GM19467 (cell line): ENCODE measurements at regions not wholly inside any gene's neighbourhood (a gene's known extent, or its start where the extent isn't known, plus 50 kb on each side); places are given as distances from the start of the nearest gene placed in this dataset.

ENCODE experiments used
- ATAC-seq: cut with Tn5 transposase; IDR thresholded peaks from one replicate; pipeline ENCODE4 v1.9.1; 2021; ENCODE audit warnings: mild to moderate bottlenecking, moderate library complexity; ENCODE audit not compliant: unreplicated experiment

DNA sequence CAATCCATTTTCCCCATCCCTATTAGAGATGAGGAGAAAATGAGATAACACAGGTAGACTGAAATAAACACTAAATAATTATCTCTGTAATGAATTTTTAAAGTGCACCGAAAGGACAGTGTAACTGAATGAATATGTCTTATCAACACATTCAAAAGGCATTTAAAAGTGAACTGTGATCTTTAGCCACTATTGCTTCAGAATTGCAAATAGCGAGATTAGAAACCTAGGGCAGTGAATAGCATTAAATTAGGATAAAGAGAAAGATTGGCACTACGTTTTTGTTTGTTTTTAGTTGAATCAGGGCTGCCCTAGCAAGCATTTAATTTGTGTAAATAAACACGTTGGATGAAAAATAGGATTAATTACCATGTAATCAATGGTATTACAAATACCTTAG lies 537.5 kb downstream of the ELAVL2 start:
- no peak for ATAC-seq

DNA sequence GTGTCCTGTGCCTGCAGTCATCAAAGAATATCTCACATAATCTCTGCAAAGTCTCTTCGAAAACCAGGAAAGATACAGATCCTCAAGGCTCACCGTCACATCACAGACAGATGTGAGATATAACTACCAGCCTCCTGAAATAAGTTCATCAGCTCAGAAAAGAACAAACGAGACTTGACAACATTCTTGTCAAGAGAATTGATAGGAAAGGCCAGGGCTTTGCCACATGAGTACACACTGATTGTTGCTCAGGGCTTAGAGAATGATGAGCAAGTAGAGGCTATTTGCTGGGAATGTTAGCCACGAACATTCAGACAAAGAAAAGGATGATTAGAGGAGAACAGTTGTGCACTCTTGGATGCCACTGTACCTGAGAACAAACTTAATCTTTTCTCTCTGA lies 535.1 kb downstream of the ELAVL2 start:
- no peak for ATAC-seq

DNA sequence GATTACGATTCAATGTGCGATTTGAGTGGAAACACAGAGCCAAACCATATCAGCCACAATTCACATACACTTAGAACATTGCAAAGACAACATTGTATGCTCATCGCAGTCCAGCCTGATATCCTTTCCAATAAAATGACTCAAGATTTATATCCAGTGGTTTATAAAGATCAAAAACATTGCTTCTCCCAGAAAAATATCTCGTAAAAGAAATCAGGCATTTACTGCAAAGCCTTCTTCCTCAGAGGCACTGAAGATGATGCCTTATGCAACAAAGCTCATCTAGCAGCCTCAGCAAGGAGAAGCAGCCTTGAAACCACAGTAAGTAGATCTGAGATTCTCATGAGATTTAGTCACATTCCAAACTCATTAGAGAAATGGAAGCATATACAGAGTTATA lies 523.8 kb downstream of the ELAVL2 start:
- ATAC-seq: no peak

DNA sequence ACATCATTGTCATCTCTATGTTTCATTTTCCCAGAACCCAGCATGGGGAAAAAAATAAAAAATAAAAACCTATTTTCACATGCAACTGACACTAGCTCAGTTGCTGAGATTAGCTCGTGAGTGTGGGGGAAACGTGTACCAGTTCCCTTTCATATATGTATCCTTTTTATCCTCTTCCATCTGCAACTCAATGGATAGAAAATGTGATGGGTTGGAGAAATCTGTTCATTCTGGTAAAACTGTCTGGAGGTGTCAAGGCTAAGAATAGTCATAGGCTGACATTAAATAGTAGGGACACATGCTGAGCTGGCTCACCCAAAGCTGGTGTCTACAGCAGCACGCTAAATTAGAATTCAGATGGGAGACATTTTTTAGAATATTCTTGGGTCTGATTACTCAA lies 519.3 kb downstream of the ELAVL2 start:
- no peak for ATAC-seq

DNA sequence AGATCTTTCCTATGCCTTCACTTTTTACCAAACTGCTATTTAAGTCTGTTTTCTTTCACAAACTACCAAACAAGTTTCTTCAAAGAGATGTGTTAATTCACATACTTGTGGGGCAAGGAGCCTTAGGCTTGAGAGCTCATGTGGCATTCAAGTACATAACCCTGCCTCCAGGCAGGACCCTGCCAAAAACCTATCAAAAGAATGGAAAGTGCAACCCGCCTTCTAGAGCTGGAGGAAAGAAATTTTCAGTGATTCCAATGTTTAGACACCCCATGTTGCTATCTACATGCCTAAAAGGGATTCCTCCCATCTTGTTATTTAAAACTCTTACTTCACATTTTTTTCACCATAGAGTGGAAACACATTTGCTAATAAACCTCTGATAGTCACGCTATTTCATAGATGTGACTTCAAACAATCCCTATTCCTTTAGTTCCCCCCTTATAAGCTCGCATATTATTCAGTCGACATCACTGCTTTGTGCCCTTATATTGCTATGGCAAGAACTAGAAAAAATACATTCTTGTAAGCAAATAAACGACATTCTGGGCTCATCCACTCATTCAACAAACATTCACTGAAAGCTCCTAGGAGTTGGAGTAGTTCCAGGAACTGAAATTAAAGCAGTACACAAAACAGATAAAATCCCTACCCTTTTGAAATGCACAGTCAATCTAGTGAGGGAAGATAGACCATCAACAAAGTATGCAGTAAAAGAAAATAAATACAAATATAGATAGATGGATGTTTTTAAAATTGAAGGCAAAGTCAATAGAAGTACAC lies 518.1 kb downstream of the ELAVL2 start:
- ATAC-seq: no peak

DNA sequence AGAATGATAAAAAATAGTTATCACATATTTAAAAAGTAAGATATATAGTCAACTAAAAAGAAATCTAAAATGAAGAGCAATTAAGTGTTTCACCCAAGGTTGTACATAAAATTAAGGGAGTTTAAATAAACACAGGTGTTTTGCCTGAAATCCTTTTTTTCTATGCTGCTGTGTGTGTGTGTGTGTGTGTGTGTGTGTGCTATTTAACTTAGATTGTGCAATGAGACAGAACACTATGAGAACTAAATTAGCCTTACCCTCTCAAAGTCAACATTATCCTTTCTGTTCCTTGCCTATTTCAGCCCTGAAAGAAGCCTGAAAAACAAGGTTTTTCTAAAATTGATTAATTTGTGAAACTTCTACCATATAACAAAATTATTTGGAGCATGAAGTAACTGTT lies 516.2 kb downstream of the ELAVL2 start:
- ATAC-seq: no peak

DNA sequence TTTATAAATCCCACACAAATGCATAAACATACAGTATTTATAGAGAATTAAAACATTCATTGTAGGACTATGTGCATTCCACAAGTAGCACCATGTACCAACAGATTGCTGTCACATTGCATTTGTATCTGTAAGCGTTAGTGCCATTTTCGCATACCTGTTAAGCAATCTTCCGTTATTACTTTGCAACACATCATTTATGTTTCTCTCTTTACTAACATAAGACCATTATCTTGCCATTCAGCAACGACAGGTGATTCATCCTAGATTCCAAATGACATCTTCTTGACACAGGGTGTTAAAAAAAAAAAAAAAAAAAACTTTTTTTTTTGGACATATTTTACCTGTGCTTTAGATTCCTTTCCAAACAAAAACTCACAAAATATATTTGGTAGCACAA lies 511.8 kb downstream of the ELAVL2 start:
- no peak for ATAC-seq

DNA sequence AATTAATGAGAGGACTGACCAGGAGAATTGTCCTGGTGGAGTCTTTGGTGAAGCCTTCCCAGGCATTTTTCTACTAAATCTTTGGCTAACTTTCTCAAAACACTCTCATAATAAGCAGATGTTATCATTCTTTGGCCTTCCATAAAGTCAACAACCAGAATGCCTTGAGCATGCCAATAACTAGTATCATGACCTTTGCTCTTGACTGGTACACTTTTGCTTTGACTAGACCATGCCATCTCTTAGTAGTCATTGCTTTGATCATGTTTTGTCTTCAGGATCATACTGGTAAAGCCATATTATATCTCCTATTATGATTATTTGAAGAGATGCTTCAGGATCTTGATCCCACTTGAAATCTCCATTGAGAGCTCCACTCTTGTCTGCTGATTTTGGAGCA lies 506.9 kb downstream of the ELAVL2 start:
- no peak for ATAC-seq

DNA sequence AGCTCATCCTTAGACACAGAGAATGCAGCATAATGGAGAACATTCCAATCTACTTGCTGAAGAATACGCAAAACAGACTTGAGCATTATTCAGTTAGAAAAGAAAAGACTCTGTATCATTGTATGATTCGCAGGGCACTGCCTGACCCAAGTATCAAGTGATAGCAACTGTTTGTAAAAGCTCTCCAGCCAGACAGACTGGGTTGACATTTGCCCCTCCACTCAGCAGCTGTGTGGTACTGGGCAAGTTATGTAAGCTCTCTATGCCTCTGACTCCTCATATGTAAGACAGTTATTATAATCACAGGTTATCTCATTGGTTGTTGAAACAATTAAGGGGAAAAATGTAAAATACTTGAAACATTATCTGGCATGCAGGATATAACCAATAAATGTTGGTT lies 505.0 kb downstream of the ELAVL2 start:
- no peak for ATAC-seq

DNA sequence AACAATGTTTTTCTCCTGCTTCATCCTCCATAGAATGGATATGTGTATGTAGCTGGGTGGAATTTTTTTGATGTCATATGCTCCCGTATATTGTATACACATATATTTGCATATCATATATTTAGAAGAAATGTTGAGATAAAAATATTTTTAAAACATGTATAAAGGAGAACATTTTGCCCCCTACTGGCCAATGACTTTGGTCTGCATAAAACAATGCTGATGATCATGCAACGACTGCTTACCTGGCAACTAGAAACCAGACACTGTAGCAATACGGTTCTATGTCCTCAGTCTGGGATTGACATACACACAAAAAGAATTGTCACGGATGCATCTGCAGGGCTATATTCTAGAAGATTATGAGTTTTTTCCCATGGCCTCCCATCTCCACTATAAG lies 503.6 kb downstream of the ELAVL2 start:
- ATAC-seq: no peak

DNA sequence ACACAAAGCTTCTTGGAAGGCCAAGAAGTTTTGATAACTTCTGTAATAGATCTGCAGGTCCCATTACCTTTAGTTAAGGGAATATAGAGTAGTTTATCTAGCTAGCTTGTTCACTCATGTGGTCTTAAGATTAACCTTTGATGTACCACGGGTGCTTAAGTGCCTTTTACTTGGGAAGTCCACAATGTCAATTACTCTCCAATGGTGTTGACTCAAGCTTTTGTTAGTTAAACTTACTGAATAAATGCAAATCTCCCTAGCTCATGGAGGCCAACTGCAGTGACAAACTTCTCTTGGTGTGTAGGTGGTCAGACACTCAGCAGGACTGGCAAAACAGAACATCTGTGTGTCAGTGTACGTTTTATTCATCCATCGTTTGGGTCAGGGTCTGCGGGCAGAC lies 501.5 kb downstream of the ELAVL2 start:
- no peak for ATAC-seq

DNA sequence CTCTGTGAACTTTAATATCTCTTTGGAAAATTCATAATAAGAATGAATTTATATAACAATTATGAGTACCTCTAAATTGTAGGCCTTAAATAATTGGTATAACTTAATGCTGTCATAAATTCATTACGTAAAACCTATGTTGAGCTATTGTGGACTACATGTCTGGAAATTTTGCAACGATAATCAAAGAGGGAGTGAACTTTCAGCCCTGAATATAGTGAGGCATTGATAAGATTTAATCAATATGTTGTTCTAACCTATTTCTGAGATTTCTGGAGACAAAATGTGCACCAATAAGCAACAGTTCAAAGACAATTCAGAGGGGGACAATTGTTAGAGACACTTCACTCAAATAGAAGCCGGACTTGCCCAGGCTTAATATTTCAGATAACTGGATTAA lies 499.4 kb downstream of the ELAVL2 start:
- no peak for ATAC-seq

DNA sequence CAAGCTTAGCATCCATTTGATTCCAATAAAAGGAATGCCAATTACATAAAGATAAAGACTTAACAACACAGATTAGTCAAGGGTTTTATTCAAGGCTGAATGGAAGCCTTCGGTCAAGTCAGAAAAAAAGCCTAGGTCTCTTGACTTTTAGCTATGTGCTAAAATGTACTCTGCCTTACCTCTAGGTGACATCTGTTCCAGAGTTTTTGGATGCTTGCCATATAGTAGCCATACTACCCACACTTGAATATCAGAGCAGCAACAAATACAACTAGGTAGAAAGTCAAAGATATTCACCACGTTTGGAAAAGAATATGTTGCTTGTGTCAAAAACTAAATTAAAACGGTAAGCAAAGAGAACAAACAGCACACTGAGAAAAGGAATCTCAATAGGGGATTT lies 484.7 kb downstream of the ELAVL2 start:
- ATAC-seq: no peak

DNA sequence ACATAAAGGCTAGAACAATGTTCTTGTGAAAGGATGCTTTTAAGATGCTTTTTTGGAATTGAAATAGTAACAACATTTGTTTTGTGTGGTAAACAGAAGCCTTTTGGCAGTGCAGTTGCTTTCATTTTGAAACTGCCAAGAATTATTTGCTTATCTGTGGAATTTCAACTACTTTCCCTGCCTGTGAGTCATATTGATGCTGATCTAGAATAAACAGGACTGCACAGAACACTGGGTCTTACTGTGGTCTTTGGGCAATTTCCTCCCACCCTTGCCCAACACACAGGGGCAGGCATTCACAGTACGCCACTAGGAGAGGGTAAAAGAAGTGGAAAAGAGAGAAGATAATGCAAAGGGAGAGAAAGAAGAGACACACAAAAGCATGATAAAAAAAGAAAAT lies 483.7 kb downstream of the ELAVL2 start:
- ATAC-seq: no peak

DNA sequence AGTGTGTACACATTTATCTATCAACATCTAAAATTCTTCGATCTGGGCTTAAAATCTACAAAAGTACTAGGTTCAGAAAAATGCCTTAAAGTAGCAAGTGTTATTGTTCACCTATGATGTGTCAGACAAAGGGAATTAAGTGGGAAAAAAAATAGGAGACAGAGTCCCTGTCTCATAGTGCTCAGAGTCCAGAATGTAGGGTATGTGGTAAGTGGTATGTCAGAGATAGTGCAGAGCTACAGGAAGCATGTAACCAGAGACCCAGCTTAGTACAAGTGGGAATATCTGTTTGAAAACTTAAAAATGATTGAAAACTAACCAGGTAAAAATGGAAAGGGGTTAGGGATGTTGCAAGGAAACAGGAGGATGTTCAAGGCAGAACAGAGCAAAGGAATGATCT lies 482.8 kb downstream of the ELAVL2 start:
- ATAC-seq: no peak

DNA sequence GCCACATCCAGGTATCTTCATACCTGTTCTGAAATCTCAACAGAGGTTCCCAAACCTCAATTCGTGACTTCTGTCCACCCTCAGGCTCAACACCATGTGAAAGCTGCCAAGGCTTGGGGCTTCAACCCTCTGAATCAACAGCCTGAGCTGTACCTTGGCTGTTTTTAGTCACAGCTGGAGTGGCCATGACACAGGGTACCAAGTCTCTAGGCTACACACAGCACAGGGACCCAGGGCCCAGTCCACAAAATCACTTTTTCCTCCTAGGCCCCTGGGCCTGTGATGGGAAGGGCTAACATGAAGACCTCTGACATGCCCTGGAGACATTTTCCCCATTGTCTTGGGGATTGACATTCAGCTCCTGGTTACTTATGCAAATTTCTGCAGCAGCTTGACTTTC lies 464.9 kb downstream of the ELAVL2 start:
- ATAC-seq: no peak

DNA sequence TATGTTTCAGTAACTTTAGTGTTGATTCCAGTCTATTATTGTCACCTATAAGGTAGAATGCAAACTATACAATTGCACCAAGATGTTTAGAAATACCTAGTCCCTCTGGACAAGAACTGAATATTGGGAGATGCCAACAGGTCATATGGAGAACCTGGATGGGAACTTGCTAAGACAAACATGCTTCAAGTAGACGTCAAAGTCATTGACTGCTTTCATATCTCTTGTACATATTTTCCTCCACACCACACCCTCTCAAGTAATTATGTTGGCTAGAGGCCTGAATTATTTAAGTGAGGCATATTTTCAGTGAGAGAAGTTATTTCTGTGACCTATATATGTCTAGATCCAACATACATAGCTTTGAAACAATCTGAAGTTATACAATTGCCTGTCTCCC lies 453.3 kb downstream of the ELAVL2 start:
- ATAC-seq: no peak

DNA sequence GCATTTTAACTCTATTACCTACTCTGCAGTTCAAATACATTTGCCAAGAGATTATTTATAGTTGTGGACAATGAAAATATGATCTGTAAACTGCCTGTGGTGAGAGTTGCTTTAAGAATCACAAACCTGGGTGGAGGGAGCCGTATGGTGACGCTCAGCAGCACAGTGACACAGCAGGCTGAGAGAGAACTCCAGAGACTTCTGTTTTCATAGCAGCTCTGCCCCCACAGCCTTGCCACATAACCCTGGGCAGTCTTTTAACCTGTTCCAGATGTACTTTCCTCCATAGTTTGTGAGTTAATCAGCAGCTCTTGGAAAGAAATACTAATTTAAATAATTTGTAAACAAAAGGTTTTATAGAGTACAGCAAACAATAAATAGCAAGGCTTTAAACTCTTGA lies 450.5 kb downstream of the ELAVL2 start:
- ATAC-seq: no peak

DNA sequence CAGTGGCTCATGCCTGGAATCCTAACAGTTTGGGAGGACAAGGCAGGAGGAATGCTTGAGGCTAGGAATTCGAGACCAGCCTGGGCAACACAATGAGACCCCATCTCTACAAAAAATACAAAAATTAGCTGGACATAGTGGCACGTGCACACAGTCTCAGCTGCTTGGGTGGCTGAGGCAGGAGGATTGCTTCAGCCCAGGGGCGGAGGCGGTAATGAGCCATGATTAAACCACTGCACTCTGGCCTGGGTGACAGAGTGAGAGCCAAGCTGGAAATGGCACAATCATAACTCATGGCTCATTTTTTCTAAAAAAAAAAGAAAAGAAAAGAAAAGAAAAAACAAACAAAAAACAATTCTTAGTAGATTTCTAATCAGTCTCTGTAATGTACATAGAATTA lies 446.2 kb downstream of the ELAVL2 start:
- no peak for ATAC-seq

DNA sequence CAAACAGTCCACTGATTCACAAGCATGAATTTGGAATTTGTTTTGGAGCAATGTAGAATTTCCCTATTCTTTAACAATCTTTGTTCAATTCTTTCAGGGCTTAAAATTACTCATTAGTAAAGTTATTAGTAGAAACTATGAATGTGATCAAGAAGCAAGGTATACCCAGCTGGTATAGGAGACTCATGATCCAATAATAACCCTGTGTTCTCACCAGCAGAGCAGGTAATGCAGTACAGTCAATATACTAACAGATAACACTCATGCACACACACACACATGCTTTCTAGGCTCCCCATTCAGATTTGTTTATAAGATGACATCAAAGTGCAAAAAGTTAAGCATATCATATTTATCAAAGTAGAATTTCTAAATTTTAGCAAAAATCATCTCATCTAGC lies 445.2 kb downstream of the ELAVL2 start:
- no peak for ATAC-seq

DNA sequence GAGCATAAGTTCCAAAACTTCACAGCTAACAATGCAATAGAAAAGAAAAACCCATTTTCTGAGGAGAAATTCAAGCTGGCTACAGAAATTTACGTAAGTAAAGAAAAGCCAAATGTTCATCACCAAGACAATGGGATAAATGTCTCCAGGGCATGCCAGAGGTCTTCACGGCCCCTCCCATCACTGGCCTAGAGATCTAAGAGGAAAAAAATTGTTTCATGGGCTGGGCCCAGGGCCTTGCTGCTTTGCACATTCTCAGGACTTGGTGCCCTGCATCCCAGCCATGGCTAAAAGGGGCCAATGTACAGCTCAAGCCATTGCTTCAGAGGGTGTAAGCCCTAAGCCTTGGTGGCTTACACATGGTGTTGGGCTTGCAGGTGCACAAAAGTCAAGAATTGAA lies 443.6 kb downstream of the ELAVL2 start:
- ATAC-seq: no peak

DNA sequence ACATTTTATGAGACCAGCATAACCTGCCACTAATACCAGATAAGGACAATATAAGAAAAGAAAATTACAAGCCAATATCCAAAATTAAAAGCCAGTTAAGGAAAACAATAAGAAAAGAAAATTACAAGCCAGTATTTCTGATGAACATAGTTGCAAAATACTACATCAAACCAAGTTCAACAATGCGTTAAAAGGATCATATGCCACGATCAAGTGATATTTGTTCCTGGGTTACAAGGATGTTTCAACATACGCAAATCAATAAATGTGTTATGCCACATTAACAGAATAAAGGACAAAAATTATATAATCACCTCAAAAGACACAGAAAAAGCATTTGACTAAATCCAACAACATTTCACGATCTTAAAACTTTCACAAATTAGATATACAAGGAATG lies 431.9 kb downstream of the ELAVL2 start:
- ATAC-seq: no peak

DNA sequence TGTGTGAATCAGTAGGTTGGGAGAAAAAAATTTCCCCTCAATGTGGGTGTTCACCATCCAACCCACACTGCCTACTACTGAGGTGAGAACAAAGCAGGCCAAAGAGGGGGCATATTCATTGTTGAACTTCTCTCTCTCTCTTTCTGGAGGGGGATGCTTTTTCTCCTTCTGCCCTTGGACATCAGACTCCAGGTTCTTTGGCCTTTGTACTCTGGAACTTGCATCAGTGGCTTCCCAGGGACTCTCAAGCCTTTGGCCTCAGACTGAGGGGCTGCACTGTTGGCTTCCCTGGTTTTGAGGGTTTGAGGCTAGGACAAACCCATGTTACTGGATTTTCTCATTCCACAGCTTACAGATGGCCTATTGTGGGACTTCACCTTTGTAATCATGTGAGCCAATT lies 417.2 kb downstream of the ELAVL2 start:
- no peak for ATAC-seq
